ENCODE measurements at regions not wholly inside any gene's neighbourhood (a gene's known extent, or its start where the extent isn't known, plus 50 kb on each side); places are given as distances from the start of the nearest gene placed in this dataset.

- peak; percentile 64 to 82 (median 78) for DNase-seq
These were observed 477.6 kb downstream of the NPHP4 start for GRCh38 chr1:5514527-5515183.

DNA sequence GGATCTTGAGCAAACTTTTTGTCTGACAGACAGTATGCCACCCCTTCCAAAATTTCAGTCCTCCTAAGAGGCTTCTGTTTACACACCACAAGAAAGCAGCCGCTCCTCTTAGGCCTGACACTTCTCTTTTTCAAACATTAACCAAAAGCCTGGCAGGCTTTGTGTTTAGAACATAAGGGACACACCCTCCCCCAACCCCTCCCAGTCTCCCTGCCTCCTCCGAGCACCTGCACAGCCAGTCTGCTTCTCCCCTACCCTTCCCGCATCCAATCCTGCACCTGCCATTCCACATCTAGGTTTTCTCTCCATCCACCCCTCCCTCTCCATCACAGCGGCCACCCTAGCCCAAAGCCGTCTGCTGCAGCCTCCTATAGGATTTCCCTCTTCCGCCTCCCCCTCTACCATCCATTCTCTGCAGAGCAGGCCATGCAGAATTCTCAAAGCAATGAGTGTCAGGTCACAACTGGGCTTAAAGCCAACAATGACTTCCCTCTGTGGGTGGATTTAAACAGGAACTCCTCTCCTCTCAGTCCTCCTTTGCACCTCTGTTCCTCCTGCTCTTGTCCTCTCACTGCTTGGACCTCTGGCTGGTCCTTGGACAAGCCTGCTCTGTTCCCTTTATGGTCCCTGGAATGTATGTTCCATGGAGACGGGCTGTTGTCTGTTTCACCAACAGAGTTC, 478.2 kb downstream of the NPHP4 start:
- DNase-seq: peak; percentile 41 to 64 (median 56)

DNA sequence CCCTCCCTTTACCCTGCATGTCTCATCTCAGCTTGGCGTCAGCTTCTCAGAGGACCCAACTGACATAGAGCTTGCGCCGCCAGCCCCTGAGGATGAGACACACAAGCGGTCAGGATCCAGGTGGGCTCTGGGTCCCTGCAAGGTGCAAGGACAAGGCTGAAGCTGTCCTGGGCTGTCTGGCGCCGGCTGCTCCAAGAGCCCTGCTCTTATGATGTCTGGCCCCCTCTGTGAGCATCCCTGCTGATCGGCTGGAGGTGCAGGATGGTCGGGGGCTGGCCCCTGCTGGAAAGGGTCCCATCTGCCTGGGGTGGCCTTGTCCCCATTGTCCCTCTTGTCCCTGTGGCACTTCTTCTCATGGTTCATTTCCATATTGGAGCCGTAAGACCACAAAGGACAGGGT, 479.0 kb downstream of the NPHP4 start:
- no peak for DNase-seq

DNA sequence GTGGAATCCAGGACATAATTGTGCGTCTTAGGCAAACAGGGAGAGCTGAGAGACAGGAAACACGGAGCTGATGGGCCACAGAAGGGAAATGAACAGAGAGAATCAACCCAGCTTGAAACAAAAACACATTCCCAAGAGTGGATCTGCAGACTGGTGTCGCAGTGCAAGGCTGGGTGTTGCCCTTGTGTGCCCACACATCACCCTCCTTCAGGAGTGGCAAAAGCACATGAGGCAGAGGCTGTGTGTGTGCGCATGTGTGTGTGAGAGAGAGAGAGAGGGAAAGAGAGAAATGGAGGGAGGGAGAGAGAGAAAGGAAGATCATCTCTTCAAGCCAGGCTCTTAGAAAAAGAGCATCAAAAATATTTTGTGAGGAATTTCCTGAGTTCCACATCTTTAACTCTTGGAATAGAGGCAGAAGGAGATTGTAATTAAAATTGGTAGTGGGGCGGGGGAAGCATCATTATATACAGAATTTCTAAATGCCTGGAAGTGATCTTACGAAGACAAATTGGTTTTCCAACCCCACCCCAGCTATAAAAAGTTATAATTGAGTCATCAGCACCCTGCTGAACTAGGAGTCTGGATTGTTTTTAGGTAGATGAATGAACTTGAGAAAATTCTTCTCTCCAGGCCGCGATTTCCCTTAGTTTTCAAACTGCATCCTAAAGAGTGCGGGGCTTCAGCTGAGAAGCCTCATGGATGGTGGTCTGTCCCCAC, 480.7 kb downstream of the NPHP4 start:
- no peak for DNase-seq

DNA sequence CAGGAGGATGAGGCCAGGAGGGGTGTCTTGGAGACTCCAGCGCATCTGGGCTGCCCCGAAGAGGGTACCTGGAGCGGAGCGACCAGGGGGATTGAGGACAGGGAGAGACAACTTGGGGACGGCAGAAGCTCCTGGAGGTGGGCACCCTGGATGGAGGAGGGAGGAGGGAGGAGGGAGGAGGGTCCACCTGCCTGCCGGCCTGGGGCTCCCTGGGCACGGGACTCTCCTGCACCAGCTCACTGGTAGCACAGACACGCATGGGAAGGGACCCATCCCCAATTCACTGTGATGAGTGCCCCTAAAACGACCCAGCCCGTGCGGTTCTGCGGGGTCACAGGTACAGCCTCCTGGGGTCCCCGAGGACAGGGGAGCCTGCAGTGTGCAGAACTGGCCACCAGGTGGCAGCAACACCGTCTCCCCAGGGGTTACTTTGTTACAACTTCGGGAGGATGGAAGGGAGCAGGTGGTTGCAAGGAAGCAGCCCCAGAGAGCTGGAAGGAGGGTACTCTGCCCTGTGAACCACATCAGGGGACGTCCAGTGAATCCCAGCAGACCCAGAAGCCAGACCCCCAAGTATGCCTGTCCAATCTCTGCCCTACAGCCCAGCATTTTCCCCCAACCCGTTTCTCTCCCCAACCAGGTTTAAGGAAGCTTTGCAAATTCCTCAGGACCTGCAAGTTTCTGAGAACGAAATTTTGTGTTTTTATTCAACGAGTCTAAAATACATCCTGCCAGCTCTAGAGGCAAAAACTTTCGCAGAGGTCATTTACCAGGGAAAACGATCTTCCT, 482.4 kb downstream of the NPHP4 start:
- DNase-seq: peak; percentile 50 to 80 (median 68)

DNA sequence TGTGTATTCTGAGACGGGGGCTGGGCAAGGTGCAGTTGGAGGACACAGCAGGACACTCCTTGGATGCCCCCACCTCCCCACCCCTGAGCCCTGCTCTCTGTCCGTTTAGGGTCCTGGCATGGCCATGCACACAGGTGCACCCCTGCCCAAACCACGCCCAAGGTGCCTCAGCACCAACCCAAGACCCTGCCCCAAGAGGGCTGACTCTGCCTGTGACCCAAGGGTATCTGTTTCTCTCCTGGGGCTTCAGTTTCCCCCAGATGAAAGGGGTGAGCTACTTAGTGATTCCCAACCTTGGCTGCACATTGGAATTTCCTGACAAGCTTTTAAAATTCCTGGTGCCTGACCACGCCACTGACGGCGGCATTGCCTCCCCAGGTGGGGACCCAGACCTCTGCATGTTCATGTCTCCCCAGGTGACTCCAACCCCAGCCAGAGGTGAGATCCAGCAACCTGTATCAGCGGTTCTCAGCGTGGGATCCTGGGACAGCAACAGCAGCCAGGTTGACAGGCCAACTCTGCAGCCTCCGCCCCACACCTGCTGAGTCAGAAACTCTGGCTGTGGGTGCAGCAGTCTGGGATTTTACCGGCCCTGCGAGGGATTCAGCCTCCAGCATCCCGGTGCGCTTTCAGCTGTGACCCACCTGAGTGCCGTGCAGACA, 483.4 kb downstream of the NPHP4 start:
- no peak for DNase-seq

DNA sequence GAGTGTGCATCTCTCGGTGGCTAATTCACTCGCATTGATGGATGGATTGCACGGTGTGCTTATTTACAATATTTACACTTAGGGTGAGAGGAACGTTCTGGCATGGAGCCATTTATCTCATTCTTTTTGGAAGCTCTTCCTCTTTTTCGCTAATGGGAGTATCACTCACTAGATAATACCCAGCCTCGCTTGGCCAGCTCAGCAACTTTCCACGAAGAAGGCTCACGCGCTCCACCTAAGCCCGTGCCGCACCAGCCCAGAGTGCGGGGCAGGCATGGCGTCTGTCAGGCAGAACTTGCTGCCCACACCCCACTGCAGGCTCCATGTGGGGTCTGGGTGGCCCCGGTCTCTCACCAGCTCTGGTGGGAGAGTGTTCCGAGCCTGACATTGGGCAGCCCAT, 484.9 kb downstream of the NPHP4 start:
- no peak for DNase-seq

DNA sequence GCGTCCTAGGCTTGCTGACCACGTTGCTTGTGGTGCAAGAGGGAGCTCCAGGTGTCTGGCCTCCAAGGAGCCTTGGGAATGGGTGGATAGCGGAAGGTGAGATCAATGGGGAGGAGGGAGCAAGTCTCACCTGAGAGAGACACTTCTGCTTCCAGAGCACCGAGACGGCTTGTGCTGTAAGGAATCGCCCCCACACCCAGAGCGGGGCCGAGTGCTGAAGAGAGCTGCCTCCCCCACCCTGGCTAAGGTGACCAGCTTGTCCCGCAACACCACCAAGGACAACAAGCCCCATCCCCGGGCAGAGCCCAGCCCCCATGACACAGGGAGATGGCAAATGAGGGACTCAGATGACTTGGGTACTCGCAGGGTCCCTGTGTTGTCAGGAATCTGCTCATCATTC, 485.6 kb downstream of the NPHP4 start:
- DNase-seq: no peak

GRCh38 chr1:5505944-5506343, 486.3 kb downstream of the NPHP4 start:
- DNase-seq: no peak

- DNase-seq: no peak
These were observed 487.9 kb downstream of the NPHP4 start for GRCh38 chr1:5504364-5504740.

GRCh38 chr1:5503556-5504363, 488.5 kb downstream of the NPHP4 start:
- no peak for DNase-seq

DNA sequence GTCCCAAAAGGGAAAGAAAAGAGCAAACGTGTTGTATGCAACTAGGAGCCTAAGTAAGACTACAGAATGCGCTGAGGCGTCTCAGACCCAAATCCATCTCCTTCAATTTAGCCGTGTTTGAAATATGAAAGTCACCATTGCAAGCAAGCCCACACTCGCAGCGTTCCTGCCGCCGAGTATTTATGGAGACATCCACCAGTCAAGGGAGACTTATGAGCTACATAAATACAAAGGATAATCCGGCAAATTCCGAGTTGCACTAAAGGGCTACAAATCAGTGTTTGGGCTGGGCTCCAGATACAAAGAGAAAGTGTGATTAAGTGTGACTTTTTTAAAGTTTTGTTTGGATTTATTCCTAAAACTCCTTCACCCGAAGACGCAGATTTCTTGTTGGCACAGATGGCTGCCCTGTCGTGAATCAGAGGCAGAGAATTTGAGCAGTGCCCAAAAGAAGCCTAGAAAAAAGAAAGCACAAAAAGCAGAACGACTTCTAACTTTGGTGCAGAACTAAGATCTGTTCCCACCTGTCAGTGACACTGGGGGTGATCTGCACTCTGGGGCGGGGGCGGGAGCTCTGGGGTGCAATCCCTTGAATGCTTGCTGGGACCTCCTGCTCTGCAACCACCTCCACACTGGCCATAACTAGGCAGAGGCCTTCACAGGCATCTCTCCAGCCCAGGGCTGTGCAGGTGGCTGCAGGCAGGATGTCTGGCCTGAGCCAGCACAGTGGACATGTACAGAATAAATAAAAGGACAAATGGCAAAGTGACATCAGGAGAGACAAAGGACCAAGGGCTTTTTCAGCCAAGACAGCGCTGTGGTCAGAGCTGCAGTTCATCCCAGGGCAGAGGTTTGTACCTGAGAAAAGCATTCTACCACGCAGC, 489.7 kb downstream of the NPHP4 start:
- DNase-seq: no peak

DNA sequence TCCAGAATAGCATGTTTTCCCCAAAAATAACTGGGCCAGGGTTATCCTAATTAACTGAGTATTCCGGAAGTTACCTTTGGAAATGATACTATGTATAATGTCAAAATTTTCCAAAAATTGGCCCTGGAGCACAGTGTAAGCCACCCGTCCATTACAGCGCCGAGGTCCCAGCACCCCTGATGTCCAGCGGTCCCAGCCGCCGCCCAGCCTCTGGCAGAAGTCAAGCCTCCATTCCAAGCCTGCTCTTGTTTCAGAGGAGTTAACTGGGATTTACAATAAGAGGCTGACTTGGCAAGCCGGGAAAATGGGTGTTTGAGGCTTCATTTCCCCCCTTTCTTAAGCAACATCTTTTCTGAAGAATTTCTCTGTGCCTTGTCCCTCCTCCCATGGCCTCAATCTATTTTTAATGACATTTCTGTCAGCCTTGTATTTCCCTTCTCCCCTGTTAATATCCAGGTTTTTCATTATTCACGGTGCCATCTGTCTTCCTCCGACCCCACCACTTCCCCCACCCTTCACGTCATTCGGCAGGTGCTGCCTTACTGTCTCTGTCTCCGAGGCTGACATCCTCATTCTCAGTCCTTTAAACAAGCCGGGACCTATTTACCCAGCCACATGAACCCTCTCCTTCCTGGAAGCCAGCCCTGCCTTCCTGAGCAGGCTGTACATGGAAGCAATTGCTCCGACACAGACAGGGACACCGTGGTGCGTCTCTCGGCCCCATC, 490.9 kb downstream of the NPHP4 start:
- no peak for DNase-seq

- DNase-seq: no peak
These were observed 491.7 kb downstream of the NPHP4 start for GRCh38 chr1:5500541-5500940.

- DNase-seq: no peak
These were observed 494.7 kb downstream of the NPHP4 start for GRCh38 chr1:5497503-5497902.

- no peak for DNase-seq
These were observed 496.4 kb downstream of the NPHP4 start for GRCh38 chr1:5495596-5496410.

- DNase-seq: no peak
These were observed 497.7 kb downstream of the NPHP4 start for GRCh38 chr1:5494518-5494917.

DNA sequence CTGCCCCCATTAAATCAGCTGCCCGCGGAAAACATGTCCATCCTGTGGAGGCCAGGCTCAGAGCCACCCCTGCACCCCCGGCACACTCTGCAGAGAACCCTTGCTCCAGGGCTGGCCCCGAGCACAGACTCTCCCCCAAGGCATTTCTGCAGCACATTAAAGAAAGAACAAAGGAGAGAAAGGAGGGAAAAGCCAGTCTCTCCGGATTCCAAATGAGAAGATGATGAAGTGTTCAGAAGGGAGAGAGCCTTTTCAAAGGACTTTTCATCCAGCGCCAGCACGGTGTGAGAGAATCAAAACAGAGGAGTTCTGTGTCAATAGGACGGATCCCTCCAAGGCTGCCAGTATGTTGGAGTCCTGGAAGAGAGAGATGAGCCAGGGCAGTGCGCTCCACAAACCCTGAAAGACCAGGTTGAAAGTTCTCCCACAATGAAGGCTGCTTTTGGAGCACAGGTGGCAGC, 498.3 kb downstream of the NPHP4 start:
- no peak for DNase-seq

DNA sequence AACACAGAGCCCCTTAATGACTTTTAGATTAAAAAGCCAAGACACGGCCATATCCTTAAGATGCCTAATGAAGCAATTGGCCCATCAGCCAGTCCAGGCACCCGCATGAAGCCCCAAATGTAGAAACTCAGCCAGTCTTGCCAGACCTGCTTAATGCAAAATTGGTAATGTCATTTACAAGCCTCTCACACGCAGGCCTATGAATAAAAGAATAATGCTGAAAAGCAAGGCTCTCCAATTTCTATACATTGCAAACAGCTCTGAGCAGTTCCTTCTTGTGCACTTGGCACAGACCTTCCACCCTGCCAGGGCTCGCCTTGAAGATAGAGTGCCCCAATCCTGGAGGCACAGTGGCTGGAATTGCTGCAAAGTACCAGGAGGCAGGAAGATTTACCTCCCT, 498.9 kb downstream of the NPHP4 start:
- no peak for DNase-seq
